Hepatocyte (in vitro differentiated cells): ENCODE measurements at regions not wholly inside any gene's neighbourhood (a gene's known extent, or its start where the extent isn't known, plus 50 kb on each side); places are given as distances from the start of the nearest gene placed in this dataset.

Experiments
- DNase-seq: peaks from one replicate; pipeline ENCODE4 v3.0.0-alpha.2; 2016; ENCODE audit warnings: low spot score
- H2AFZ ChIP-seq: fragments of 200-600 bp; sonication (generic); 2 replicates; pipeline ENCODE4 v1.6.0; 2016; ENCODE audit warnings: antibody characterized with exemption, mild to moderate bottlenecking
- H3K27ac ChIP-seq: fragments of 200-600 bp; sonication (generic); 2 replicates; pipeline ENCODE4 v1.5.1; 2016; ENCODE audit warnings: mild to moderate bottlenecking
- H3K27me3 ChIP-seq: fragments of 200-600 bp; sonication (generic); 2 replicates; pipeline ENCODE4 v1.6.1; 2016
- H3K36me3 ChIP-seq: fragments of 200-600 bp; sonication (generic); replicated peaks from 2 replicates; pipeline ENCODE4 v1.5.1; 2016; ENCODE audit warnings: low read depth; ENCODE audit not compliant: insufficient read depth
- H3K4me1 ChIP-seq: fragments of 200-600 bp; sonication (generic); 2 replicates; pipeline ENCODE4 v1.5.1; 2016; ENCODE audit warnings: mild to moderate bottlenecking, moderate library complexity; ENCODE audit not compliant: insufficient read depth
- H3K4me2 ChIP-seq: fragments of 200-600 bp; sonication (generic); 2 replicates; pipeline ENCODE4 v1.6.0; 2016
- H3K4me3 ChIP-seq: fragments of 200-600 bp; sonication (generic); 2 replicates; pipeline ENCODE4 v1.5.1; 2016; ENCODE audit warnings: mild to moderate bottlenecking
- H3K79me2 ChIP-seq: fragments of 200-600 bp; sonication (generic); 2 replicates; pipeline ENCODE4 v1.6.0; 2017; ENCODE audit warnings: mild to moderate bottlenecking
- H3K9me2 ChIP-seq: fragments of 200-600 bp; sonication (generic); replicated peaks from 2 replicates; pipeline ENCODE4 v1.6.0; 2017; ENCODE audit warnings: mild to moderate bottlenecking; ENCODE audit not compliant: insufficient read depth
- H3K9me3 ChIP-seq: fragments of 200-600 bp; sonication (generic); 2 replicates; pipeline ENCODE4 v1.5.1; 2016; ENCODE audit warnings: low read depth, mild to moderate bottlenecking
- H4K20me1 ChIP-seq: fragments of 200-600 bp; sonication (generic); 2 replicates; pipeline ENCODE4 v1.6.0; 2016; ENCODE audit warnings: mild to moderate bottlenecking; ENCODE audit not compliant: insufficient read depth, poor library complexity, severe bottlenecking
- EZH2 ChIP-seq: fragments of 200-600 bp; sonication (generic); IDR thresholded peaks from 2 replicates; pipeline ENCODE4 v1.6.1; 2016; ENCODE audit warnings: antibody characterized with exemption, mild to moderate bottlenecking, borderline replicate concordance
- EZH2phosphoT487 ChIP-seq: fragments of 200-600 bp; sonication (generic); IDR thresholded peaks from one replicate; pipeline ENCODE4 v1.6.1; 2018; ENCODE audit warnings: antibody characterized with exemption, mild to moderate bottlenecking, low read depth, moderate library complexity; ENCODE audit not compliant: unreplicated experiment, severe bottlenecking
- WGBS: methylation state at CpG from one replicate; pipeline ENCODE4 v1.1.6; 2016; ENCODE audit warnings: low lambda C conversion rate; ENCODE audit errors: missing lambda C conversion rate; 5-methylcytosine and 5-hydroxymethylcytosine counted together
- TF ChIP-seq, protein P1 (sequence below): fragments of 200-600 bp; sonication (generic); IDR thresholded peaks from 2 replicates; pipeline ENCODE4 v1.5.1; 2016; ENCODE audit warnings: antibody characterized with exemption, mild to moderate bottlenecking; ENCODE audit not compliant: poor library complexity

DNA sequence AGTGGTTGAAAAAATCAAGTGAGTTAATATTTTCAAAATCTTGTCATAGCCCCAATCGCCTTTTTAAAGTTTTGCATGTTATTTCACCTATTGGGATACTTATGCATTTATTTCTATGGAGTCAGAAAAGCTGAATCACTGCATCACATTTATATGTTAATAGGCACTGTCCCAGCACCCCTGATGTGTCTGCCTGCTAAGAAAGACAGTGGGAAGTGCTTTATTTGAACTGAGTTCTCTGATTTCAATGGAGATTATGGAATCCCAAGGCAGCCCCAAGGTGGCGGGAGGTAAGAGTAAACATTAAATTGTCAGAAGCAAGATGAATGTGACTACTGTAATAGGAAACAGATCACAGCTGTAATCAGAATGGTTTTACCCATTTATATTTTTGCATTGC is 2225.7 kb downstream of the NCAM2 start:
- Histone ChIP-seq H3K27me3 (no peaks in the 10 kb centered on the region), H4K20me1 (no peaks in the 10 kb centered on the region), H3K36me3 (no peaks in the 10 kb centered on the region), H3K79me2 (no peaks in the 10 kb centered on the region), H3K27ac (no peak overlapping the region), H3K4me2 (no peak overlapping the region), H2AFZ (no peak overlapping the region), H3K9me3 (no peaks in the 10 kb centered on the region), H3K4me1 (no peaks in the 10 kb centered on the region), H3K9me2 (no peaks in the 10 kb centered on the region), H3K4me3 (no peak overlapping the region)
- no peak for TF ChIP-seq EZH2phosphoT487
- TF ChIP-seq, protein P1, sequence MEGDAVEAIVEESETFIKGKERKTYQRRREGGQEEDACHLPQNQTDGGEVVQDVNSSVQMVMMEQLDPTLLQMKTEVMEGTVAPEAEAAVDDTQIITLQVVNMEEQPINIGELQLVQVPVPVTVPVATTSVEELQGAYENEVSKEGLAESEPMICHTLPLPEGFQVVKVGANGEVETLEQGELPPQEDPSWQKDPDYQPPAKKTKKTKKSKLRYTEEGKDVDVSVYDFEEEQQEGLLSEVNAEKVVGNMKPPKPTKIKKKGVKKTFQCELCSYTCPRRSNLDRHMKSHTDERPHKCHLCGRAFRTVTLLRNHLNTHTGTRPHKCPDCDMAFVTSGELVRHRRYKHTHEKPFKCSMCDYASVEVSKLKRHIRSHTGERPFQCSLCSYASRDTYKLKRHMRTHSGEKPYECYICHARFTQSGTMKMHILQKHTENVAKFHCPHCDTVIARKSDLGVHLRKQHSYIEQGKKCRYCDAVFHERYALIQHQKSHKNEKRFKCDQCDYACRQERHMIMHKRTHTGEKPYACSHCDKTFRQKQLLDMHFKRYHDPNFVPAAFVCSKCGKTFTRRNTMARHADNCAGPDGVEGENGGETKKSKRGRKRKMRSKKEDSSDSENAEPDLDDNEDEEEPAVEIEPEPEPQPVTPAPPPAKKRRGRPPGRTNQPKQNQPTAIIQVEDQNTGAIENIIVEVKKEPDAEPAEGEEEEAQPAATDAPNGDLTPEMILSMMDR = no peak
- no peak for TF ChIP-seq EZH2
- DNase-seq = no peak
- WGBS = 45% methylated on average over 2 of the region's 2 CpGs

DNA sequence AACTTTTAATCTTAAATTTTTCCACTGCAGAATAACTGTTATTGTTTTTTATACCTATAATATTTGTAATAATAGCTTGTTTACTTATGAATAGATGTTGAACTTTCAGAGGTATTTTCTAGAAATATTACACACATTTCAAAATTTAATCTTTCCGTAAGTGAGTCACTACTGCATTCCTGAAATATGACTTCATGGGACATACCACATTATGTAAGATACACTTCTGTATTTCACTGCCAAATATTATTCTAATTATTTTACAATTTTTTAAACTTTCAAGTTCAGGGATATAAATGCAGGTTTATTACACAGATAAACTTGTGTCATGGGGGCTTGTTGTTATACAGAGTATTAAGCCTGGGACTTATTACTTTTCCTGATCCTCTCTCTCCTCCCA is 2220.5 kb downstream of the NCAM2 start:
- no peaks in the 10 kb centered on the region for H4K20me1 ChIP-seq
- H3K9me3 ChIP-seq = no peaks in the 10 kb centered on the region
- no peaks in the 10 kb centered on the region for H3K27me3 ChIP-seq
- H3K4me1 ChIP-seq = no peaks in the 10 kb centered on the region
- H3K9me2 ChIP-seq = no peaks in the 10 kb centered on the region
- no peak overlapping the region for H3K4me2 ChIP-seq
- TF ChIP-seq EZH2 (no peak), EZH2phosphoT487 (no peak)
- TF ChIP-seq, protein P1 = no peak
- no peaks in the 10 kb centered on the region for H3K79me2 ChIP-seq
- no peaks in the 10 kb centered on the region for H3K36me3 ChIP-seq
- H3K4me3 ChIP-seq = no peak overlapping the region
- H2AFZ ChIP-seq = no peak overlapping the region
- H3K27ac ChIP-seq = no peak overlapping the region
- WGBS = 81% methylated on average over 1 of the region's 1 CpG
- DNase-seq = no peak

DNA sequence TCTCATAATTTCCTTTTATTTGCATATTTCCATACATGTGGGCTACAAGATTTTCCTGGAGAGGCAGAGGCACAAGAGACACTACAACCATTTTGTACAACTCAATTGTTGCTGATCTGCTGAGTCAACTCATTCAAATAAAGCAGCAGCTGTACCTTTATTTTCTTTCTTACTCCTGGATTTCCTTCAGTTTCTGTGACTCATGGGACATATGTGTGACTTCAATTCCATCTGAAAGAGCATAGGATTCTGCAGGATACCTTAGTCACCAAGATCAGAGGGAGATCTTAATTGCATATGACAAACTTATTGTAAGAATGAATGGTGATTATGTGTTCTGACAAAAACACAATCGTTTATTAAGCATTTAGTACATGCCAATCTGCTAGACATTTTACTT is 2219.4 kb downstream of the NCAM2 start:
- 71% methylated on average over 1 of the region's 1 CpG for WGBS
- no peaks in the 10 kb centered on the region for H3K9me3 ChIP-seq
- H2AFZ ChIP-seq = no peak overlapping the region
- H3K36me3 ChIP-seq = no peaks in the 10 kb centered on the region
- no peaks in the 10 kb centered on the region for H3K4me1 ChIP-seq
- no peaks in the 10 kb centered on the region for H4K20me1 ChIP-seq
- H3K4me2 ChIP-seq = no peak overlapping the region
- H3K27ac ChIP-seq = no peak overlapping the region
- no peaks in the 10 kb centered on the region for H3K79me2 ChIP-seq
- H3K4me3 ChIP-seq = no peak overlapping the region
- no peaks in the 10 kb centered on the region for H3K27me3 ChIP-seq
- no peak for DNase-seq
- H3K9me2 ChIP-seq = no peaks in the 10 kb centered on the region
- TF ChIP-seq EZH2 = no peak
- no peak for TF ChIP-seq EZH2phosphoT487
- TF ChIP-seq, protein P1 = no peak

DNA sequence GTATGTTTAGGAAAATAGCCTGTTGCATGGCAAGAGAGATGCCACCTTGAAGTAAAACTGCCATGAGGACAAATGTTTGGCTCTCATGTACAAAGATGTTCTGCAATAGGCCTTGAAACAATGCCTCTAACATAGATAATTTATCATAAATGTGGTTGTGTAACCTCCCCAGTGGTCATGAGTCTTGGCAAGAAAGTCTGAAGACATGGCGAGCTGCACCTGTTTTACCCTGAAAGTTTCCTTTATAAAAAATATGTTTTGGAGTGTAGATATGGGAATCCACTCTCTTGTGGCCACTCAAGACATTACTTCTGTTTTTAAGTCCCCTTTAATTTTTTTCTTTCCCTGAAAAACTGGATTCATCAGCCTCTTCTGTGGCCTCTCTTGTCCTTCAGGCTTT is 2217.1 kb downstream of the NCAM2 start:
- no peak overlapping the region for H3K4me3 ChIP-seq
- H3K36me3 ChIP-seq = no peaks in the 10 kb centered on the region
- no peaks in the 10 kb centered on the region for H3K79me2 ChIP-seq
- no peak for DNase-seq
- no peaks in the 10 kb centered on the region for H3K9me2 ChIP-seq
- no peak overlapping the region for H3K4me2 ChIP-seq
- H3K27ac ChIP-seq = no peak overlapping the region
- 73% methylated on average over 1 of the region's 1 CpG for WGBS
- no peaks in the 10 kb centered on the region for H3K9me3 ChIP-seq
- H3K4me1 ChIP-seq = no peaks in the 10 kb centered on the region
- no peak overlapping the region for H2AFZ ChIP-seq
- H3K27me3 ChIP-seq = no peaks in the 10 kb centered on the region
- no peaks in the 10 kb centered on the region for H4K20me1 ChIP-seq
- TF ChIP-seq, protein P1 = no peak
- TF ChIP-seq EZH2phosphoT487 (no peak), EZH2 (no peak)
